ENCODE measurements at regions not wholly inside any gene's neighbourhood (a gene's known extent, or its start where the extent isn't known, plus 50 kb on each side); places are given as distances from the start of the nearest gene placed in this dataset.

DNA sequence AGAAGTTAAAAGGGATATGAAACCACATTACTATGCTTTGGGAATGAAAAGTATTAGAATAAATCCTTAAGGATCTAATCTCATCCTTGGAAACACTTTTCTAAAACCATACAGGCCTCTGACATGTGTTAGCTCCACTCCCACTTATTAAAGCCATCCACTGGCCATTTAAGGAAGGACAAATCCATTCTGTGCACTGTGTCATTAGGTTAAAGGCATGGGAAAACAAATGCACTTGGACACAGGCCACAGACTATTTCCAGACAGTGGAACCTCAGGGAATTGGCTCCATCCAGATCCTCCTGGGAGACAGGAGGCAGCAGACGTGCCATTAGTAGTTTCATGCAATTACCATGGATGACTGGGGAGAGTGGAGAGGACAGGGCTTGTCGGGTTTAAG lies 454.9 kb downstream of the ENC1 start:
- H2BK120ac ChIP-seq (replicated peaks; ENCODE audit: low read depth, low read length) = no peak overlapping the region
- H2BK15ac ChIP-seq (ENCODE audit: low read length) = no peak overlapping the region
- no peak for TF ChIP-seq CREB1 (IDR thresholded peaks at IDR 0.05)
- no peak for TF ChIP-seq BRCA1 (IDR thresholded peaks at IDR 0.05; ENCODE audit: low read depth, low read length)
- no peak for TF ChIP-seq CHD2 (IDR thresholded peaks at IDR 0.05; ENCODE audit: low read length)
- no peaks in the 10 kb centered on the region for H3K9me3 ChIP-seq (ENCODE audit: insufficient read depth in 2 of 2, low read depth in 1 of 2, low read length in 1 of 2)
- no peak overlapping the region for H2AK5ac ChIP-seq (ENCODE audit: low read depth, low read length)
- H3K4ac ChIP-seq (replicated peaks; ENCODE audit: insufficient read length, low read depth, low read length) = no peak overlapping the region
- no peak overlapping the region for H4K91ac ChIP-seq (replicated peaks; ENCODE audit: insufficient read length, low read length)
- no peak overlapping the region for H3K27ac ChIP-seq (ENCODE audit: low read depth, low read length)
- H3K56ac ChIP-seq (replicated peaks; ENCODE audit: insufficient read length, low read depth, low read length) = no peak overlapping the region
- H3K23ac ChIP-seq (ENCODE audit: insufficient read length) = no peak overlapping the region
- peaks cover 0 to 2% (median 0%) of the 10 kb centered on the region in 4 experiments; a peak in 1 of 7 replicates for H3K4me1 ChIP-seq (replicated peaks in 1 of 4; ENCODE audit: control insufficient read depth in 3 of 4, insufficient read depth in 4 of 4, low read length in 3 of 4)
- H2BK5ac ChIP-seq (ENCODE audit: low read depth, low read length) = no peak overlapping the region
- FAIRE-seq (no peak), DNase-seq (ENCODE audit: low read depth in 1 of 2, low spot score in 2 of 2) (no peak)
- H3K9ac ChIP-seq (replicated peaks in 1 of 4; ENCODE audit: extremely low read depth in 1 of 4, low read depth in 3 of 4, low read length in 3 of 4) = no peak overlapping the region
- no peaks in the 10 kb centered on the region for H3K36me3 ChIP-seq (ENCODE audit: control insufficient read depth in 2 of 4, insufficient read depth in 4 of 4, low read length in 3 of 4)
- H3K27me3 ChIP-seq (replicated peaks in 1 of 4; ENCODE audit: control insufficient read depth in 3 of 4, extremely low read depth in 1 of 4, insufficient read depth in 3 of 4, low read length in 3 of 4) = no peaks in the 10 kb centered on the region
- H2BK20ac ChIP-seq (ENCODE audit: low read length) = no peak overlapping the region
- no peak overlapping the region for H2BK12ac ChIP-seq (ENCODE audit: low read depth, low read length)
- no peak overlapping the region for H4K8ac ChIP-seq (ENCODE audit: extremely low read depth, insufficient read depth, low read length)
- no peaks in the 10 kb centered on the region for H3K79me2 ChIP-seq (ENCODE audit: control insufficient read depth in 1 of 2, insufficient read depth in 2 of 2, low read length in 2 of 2)
- no peaks in the 10 kb centered on the region for H3K79me1 ChIP-seq (ENCODE audit: low read depth, low read length)
- no peak overlapping the region for H4K5ac ChIP-seq (ENCODE audit: insufficient read length, low read depth, low read length)
- ChIA-PET CTCF (ENCODE audit: partially characterized antibody) (no interaction called here), POLR2A (ENCODE audit: partially characterized antibody) (no interaction called here)
- no peak overlapping the region for H3K4me2 ChIP-seq (ENCODE audit: insufficient read depth in 1 of 2, low read depth in 2 of 2, low read length in 2 of 2)
- H3K23me2 ChIP-seq (ENCODE audit: low read depth, low read length) = no peaks in the 10 kb centered on the region; the same call in 1 of the 2 replicates
- no peak overlapping the region for H2AFZ ChIP-seq (ENCODE audit: low read length)
- WGBS, 2 experiments (ENCODE audit: extremely low coverage in 1 of 2, insufficient coverage in 1 of 2, insufficient read length in 1 of 2, insufficient replicate concordance in 2 of 2, low coverage in 1 of 2, low lambda C conversion rate in 2 of 2, missing lambda C conversion rate in 1 of 2) = 97% methylated on average over 2 of the region's 2 CpGs; no CpG with 5 or more reads in 1 of the 2 experiments
- H3K18ac ChIP-seq (ENCODE audit: extremely low read depth, low read length) = no peak overlapping the region
- H3K14ac ChIP-seq (ENCODE audit: insufficient read length) = no peak overlapping the region
- no peak overlapping the region for H3K4me3 ChIP-seq (ENCODE audit: extremely low read depth in 1 of 4, insufficient read depth in 2 of 4, low read depth in 3 of 4, low read length in 4 of 4)
- no peaks in the 10 kb centered on the region for H4K20me1 ChIP-seq (replicated peaks in 1 of 2; ENCODE audit: control insufficient read depth in 1 of 2, insufficient read depth in 2 of 2, low read length in 2 of 2)
